Thymus (tissue), 11 donors: ENCODE measurements at regions not wholly inside any gene's neighbourhood (a gene's known extent, or its start where the extent isn't known, plus 50 kb on each side); places are given as distances from the start of the nearest gene placed in this dataset.
"Not testable (repeated sequence)": the region's sequence is repeated elsewhere in the genome, so short reads cannot be mapped to it uniquely, and the experiment has no call there.

Source experiments
- DNase-seq, 9 donors: peaks; one replicate each; pipeline ENCODE4 v3.0.0-alpha.2; 2013; ENCODE audit warnings: low spot score in 9 of 9, low read depth in 6 of 9, missing footprints in 1 of 9
- H3K27ac ChIP-seq, 2 donors: one replicate each; pipeline ENCODE4 v1.5.1; 2013; ENCODE audit warnings: control low read depth in 1 of 2, low read depth in 1 of 2, low read length in 1 of 2, mild to moderate bottlenecking in 1 of 2, moderate library complexity in 1 of 2
- H3K27me3 ChIP-seq, 2 donors: one replicate each; pipeline ENCODE4 v1.5.1; 2013; ENCODE audit warnings: low read length in 1 of 2; ENCODE audit not compliant: control insufficient read depth in 2 of 2, insufficient read depth in 1 of 2
- H3K36me3 ChIP-seq, 2 donors: one replicate each; pipeline ENCODE4 v1.5.1; 2013; ENCODE audit warnings: low read length in 1 of 2, mild to moderate bottlenecking in 1 of 2, moderate library complexity in 1 of 2; ENCODE audit not compliant: control insufficient read depth in 2 of 2, insufficient read depth in 2 of 2
- H3K4me1 ChIP-seq, 2 donors: one replicate each; pipeline ENCODE4 v1.5.1; 2013; ENCODE audit warnings: low read length in 2 of 2; ENCODE audit not compliant: control insufficient read depth in 2 of 2, insufficient read depth in 2 of 2
- H3K4me3 ChIP-seq, 2 donors: one replicate each; pipeline ENCODE4 v1.5.1; 2013; ENCODE audit warnings: low read length in 2 of 2, control low read depth in 1 of 2, mild to moderate bottlenecking in 1 of 2
- H3K9me3 ChIP-seq, 2 donors: one replicate each; pipeline ENCODE4 v1.5.1; 2013; ENCODE audit warnings: low read length in 1 of 2, mild to moderate bottlenecking in 1 of 2; ENCODE audit not compliant: control insufficient read depth in 2 of 2, insufficient read depth in 1 of 2
- WGBS: extraction: QIAGEN DNeasy Blood & Tissue Kit; methylation state at CpG from one replicate; pipeline ENCODE4 v1.1.7; 2013; 5-methylcytosine and 5-hydroxymethylcytosine counted together
- donor health status: healthy.

DNA sequence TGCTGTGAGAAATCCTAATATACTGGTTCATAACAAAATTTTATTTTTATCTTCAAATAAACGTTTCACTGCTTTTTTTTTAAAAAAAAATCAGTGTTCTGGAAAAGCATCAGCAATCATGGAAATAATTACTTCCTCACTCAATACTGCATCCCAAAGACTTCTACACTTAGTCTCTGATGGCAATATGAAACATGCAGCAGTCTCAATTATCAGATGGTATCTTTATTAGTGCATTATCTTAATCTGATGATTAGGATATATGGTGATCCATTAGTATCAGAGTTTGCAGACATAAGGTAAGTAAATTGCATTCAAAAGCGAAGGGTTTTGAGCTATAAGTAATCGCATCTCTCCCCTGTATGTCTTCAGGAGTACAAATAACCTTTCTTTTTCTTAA is 218.3 kb upstream of the EDNRB start:
- H3K27ac ChIP-seq = no peak overlapping the region
- no peak overlapping the region for H3K4me3 ChIP-seq
- H3K4me1 ChIP-seq = peaks cover 0 to 5% of the 10 kb centered on the region in 2 donors
- H3K36me3 ChIP-seq = no peaks in the 10 kb centered on the region
- no peaks in the 10 kb centered on the region for H3K27me3 ChIP-seq
- DNase-seq = no peak
- WGBS = 86% methylated on average over 3 of the region's 3 CpGs
- no peaks in the 10 kb centered on the region for H3K9me3 ChIP-seq

GRCh38 chr13:78133511-78133910 is 214.9 kb upstream of the EDNRB start:
- WGBS = 94% methylated on average over 3 of the region's 3 CpGs
- Histone ChIP-seq H3K9me3 (no peaks in the 10 kb centered on the region), H3K27ac (no peak overlapping the region), H3K27me3 (no peaks in the 10 kb centered on the region), H3K4me3 (no peak overlapping the region), H3K4me1 (peaks cover 0 to 5% of the 10 kb centered on the region in 2 donors), H3K36me3 (no peaks in the 10 kb centered on the region)
- no peak for DNase-seq

GRCh38 chr13:78131811-78132210 is 213.2 kb upstream of the EDNRB start:
- no peak for DNase-seq
- Histone ChIP-seq H3K9me3 (no peaks in the 10 kb centered on the region), H3K4me1 (no peaks in the 10 kb centered on the region), H3K4me3 (no peak overlapping the region), H3K27ac (no peak overlapping the region), H3K27me3 (no peaks in the 10 kb centered on the region), H3K36me3 (no peaks in the 10 kb centered on the region)

DNA sequence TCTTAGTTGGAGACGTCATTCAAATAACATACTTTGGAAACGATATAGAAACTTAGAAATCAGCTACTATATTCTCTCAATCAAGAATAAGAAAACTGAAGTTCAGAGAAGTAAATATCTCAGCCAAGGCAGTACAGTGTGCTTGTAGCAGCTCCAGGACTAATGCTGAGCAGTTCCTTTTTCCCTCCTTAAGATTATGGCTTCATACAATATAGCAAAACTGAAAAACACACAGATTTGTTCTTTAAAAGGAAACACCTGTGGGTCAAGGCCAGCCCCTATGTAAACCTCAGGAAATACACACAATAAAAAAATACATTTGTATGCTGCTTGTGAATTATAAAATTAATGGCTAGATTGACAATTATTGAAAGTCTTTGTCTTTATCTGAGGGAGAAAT is 212.7 kb upstream of the EDNRB start:
- Histone ChIP-seq H3K27me3 (no peaks in the 10 kb centered on the region), H3K36me3 (no peaks in the 10 kb centered on the region), H3K9me3 (no peaks in the 10 kb centered on the region), H3K4me3 (no peak overlapping the region), H3K4me1 (no peaks in the 10 kb centered on the region), H3K27ac (no peak overlapping the region)
- no peak for DNase-seq
- WGBS = 64% methylated on average over 2 of the region's 2 CpGs

DNA sequence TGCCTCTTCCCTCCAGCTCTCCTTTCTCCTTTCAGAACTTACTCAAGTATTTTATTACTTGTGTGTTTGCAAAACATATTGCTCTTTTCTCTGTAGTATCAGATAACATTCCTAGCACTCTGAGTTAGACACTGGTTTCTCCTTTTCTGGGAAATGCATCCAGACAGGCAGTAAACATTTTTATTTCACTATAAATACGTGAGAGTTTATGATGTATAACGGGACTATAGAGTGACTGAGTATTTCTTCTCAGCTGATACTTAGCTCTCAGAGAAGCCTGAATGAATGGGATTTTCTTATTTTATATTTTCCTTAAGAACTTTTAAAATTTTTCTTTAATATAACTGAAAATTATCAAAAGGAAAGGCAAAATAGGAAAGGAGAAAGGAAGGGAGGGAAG is 211.2 kb upstream of the EDNRB start:
- H3K4me3 ChIP-seq = no peak overlapping the region
- DNase-seq = no peak
- 90% methylated on average over 2 of the region's 2 CpGs for WGBS
- no peaks in the 10 kb centered on the region for H3K9me3 ChIP-seq
- no peaks in the 10 kb centered on the region for H3K27me3 ChIP-seq
- no peaks in the 10 kb centered on the region for H3K4me1 ChIP-seq
- H3K36me3 ChIP-seq = no peaks in the 10 kb centered on the region
- H3K27ac ChIP-seq = no peak overlapping the region

- DNase-seq = no peak
- Histone ChIP-seq H3K4me1 (no peaks in the 10 kb centered on the region), H3K9me3 (no peaks in the 10 kb centered on the region), H3K4me3 (no peak overlapping the region), H3K36me3 (no peaks in the 10 kb centered on the region), H3K27ac (no peak overlapping the region), H3K27me3 (no peaks in the 10 kb centered on the region)
These were observed 210.7 kb upstream of the EDNRB start for GRCh38 chr13:78129359-78129758.

DNA sequence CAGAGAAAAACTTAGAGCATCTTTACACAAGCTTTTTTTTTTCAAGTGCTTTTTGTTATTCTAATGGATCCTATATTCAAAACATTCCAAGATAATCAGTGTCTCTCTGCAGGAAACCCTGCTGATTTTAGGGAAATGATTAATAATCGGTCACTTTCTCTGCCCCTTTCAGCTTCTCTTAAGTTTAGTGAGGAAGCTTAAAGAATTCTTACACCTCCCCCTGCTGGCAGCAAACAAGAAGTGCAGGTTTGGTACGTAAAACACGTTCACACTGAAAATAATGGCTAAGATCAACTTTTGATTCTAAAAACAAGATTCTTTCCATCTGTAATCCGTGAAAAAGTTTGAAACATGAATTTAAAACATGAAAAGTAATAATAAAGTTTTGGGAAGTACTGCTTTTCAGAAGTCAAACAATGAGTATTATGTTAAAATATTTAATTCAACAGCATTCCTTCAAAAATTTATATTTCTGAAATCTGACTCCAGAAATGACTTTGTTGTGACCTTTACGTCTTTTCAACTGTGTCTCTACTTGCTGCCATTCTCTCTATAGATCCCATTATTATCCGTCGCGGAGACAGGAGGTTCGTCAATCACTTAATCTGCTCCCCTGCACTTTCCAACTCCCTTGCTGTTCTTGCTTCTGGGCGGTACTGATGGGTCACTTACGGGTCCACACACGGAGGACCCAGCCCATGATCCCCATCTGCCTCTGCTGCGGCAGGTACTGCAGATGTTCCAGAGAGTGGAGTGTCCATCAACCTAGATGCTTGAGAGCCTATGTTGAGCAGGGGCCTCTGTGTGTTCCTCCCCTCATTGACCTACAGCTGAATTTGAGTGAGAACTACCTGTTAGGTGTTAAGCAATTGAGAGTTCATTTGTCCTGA is 203.1 kb upstream of the EDNRB start:
- Histone ChIP-seq H3K4me1 (no peaks in the 10 kb centered on the region), H3K4me3 (no peak overlapping the region), H3K27me3 (no peaks in the 10 kb centered on the region), H3K9me3 (peaks cover 0 to 1% of the 10 kb centered on the region in 2 donors), H3K27ac (no peak overlapping the region), H3K36me3 (no peaks in the 10 kb centered on the region)
- peak in 8 of 9 donors; percentile 13 to 69 (median 40) for DNase-seq
- WGBS = 61% methylated on average over 13 of the region's 13 CpGs

- H3K27me3 ChIP-seq = no peaks in the 10 kb centered on the region
- peaks cover 0 to 4% of the 10 kb centered on the region in 2 donors for H3K9me3 ChIP-seq
- H3K36me3 ChIP-seq = no peaks in the 10 kb centered on the region
- H3K27ac ChIP-seq = no peak overlapping the region
- 69% methylated on average over 3 of the region's 3 CpGs for WGBS
- H3K4me3 ChIP-seq = no peak overlapping the region
- DNase-seq = no peak
- no peaks in the 10 kb centered on the region for H3K4me1 ChIP-seq
These were observed 202.4 kb upstream of the EDNRB start for GRCh38 chr13:78121001-78121400.

DNA sequence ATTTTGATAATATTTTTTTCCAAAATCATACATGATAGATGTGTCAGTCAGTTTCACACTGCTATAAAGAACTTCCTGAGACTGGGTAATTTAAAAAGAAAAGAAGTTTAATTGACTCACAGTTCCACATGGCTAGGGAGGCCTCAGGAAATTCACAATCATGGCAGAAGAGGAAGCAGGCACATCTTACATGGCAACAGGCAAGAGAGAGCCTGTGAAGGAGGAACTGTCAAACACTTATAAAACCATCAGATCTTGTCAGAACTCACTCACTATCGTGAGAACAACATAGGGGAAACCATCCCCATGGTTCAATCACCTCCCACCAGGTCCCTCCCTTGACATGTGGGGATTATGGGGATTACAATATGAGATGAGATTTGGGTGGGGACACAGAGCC is 201.5 kb upstream of the EDNRB start:
- H3K27ac ChIP-seq, DNase-seq, H3K9me3 ChIP-seq, H3K27me3 ChIP-seq, H3K4me3 ChIP-seq, H3K4me1 ChIP-seq, H3K36me3 ChIP-seq: not testable (repeated sequence)
- 72% methylated on average over 1 of the region's 1 CpG for WGBS
